ENCODE measurements at regions not wholly inside any gene's neighbourhood (a gene's known extent, or its start where the extent isn't known, plus 50 kb on each side); places are given as distances from the start of the nearest gene placed in this dataset.

GRCh38 chr4:144557404-144557803, 88.6 kb upstream of the HHIP start:
- no peak for ATAC-seq

GRCh38 chr4:144562019-144562705, 83.8 kb upstream of the HHIP start:
- H3K36me3 ChIP-seq (ENCODE audit: control insufficient read depth, insufficient read depth, low read length): no peaks in the 10 kb centered on the region
- intact Hi-C loops (cut with micrococcal nuclease; ENCODE audit: unreplicated experiment): no loop called here
- no peaks in the 10 kb centered on the region for H3K27me3 ChIP-seq (ENCODE audit: control insufficient read depth, insufficient read depth, low read length)
- H3K9me3 ChIP-seq (ENCODE audit: control insufficient read depth, insufficient read depth, low read depth, low read length): no peaks in the 10 kb centered on the region
- no peak for ATAC-seq
- no peak for DNase-seq (ENCODE audit: low read depth, low spot score)
- no peak overlapping the region for H3K27ac ChIP-seq (ENCODE audit: low read length)
- no peak overlapping the region for H3K4me3 ChIP-seq (ENCODE audit: low read depth in 2 of 2, low read length in 2 of 2)
- ChIA-PET POLR2A (no interaction called here), CTCF (no interaction called here)
- TF ChIP-seq REST (IDR thresholded peaks at IDR 0.05; ENCODE audit: insufficient read depth in 1 of 2, low read depth in 2 of 2, low read length in 1 of 2): no peak
- TF ChIP-seq CTCF (IDR thresholded peaks at IDR 0.05): no peak
- TF ChIP-seq TCF7L2 (IDR thresholded peaks at IDR 0.05; ENCODE audit: low read depth, low read length): no peak
- TF ChIP-seq POLR2AphosphoS5 (IDR thresholded peaks at IDR 0.05; ENCODE audit: low read depth, low read length): no peak
- TF ChIP-seq SIN3A (IDR thresholded peaks at IDR 0.05; ENCODE audit: borderline replicate concordance, insufficient read depth, low read depth, low read length): no peak
- in situ Hi-C loops (cut with HindIII; ENCODE audit: low pct_unique_long_range_greater_than_20kb, low sequenced_read_pairs): no loop called here
- no peaks in the 10 kb centered on the region for H3K4me1 ChIP-seq (ENCODE audit: control insufficient read depth, insufficient read depth, low read length)
- no TSS peak for BruUV-seq (replicated peaks)

More at GRCh38 chr4:144557404-144557803, 88.6 kb upstream of the HHIP start:
- no peaks in the 10 kb centered on the region for H3K4me1 ChIP-seq (ENCODE audit: control insufficient read depth, insufficient read depth, low read length)
- in situ Hi-C loops (cut with HindIII; ENCODE audit: low pct_unique_long_range_greater_than_20kb, low sequenced_read_pairs): no loop called here
- intact Hi-C loops (cut with micrococcal nuclease; ENCODE audit: unreplicated experiment): no loop called here
- DNase-seq (ENCODE audit: low read depth, low spot score): no peak
- POLR2A ChIA-PET: no interaction called here
- no peaks in the 10 kb centered on the region for H3K9me3 ChIP-seq (ENCODE audit: control insufficient read depth, insufficient read depth, low read depth, low read length)
- H3K36me3 ChIP-seq (ENCODE audit: control insufficient read depth, insufficient read depth, low read length): no peaks in the 10 kb centered on the region
- no peaks in the 10 kb centered on the region for H3K27me3 ChIP-seq (ENCODE audit: control insufficient read depth, insufficient read depth, low read length)
- no peak overlapping the region for H3K4me3 ChIP-seq (ENCODE audit: low read depth in 2 of 2, low read length in 2 of 2)
- no peak for TF ChIP-seq SIN3A (IDR thresholded peaks at IDR 0.05; ENCODE audit: borderline replicate concordance, insufficient read depth, low read depth, low read length)
- H3K27ac ChIP-seq (ENCODE audit: low read length): no peak overlapping the region
- BruUV-seq (replicated peaks): no TSS peak
- CTCF ChIA-PET: no interaction called here

- Histone ChIP-seq H3K36me3 (ENCODE audit: control insufficient read depth, insufficient read depth, low read length) (no peaks in the 10 kb centered on the region), H3K4me3 (ENCODE audit: low read depth in 2 of 2, low read length in 2 of 2) (no peak overlapping the region), H3K27me3 (ENCODE audit: control insufficient read depth, insufficient read depth, low read length) (no peaks in the 10 kb centered on the region), H3K4me1 (ENCODE audit: control insufficient read depth, insufficient read depth, low read length) (no peaks in the 10 kb centered on the region), H3K9me3 (ENCODE audit: control insufficient read depth, insufficient read depth, low read depth, low read length) (no peaks in the 10 kb centered on the region), H3K27ac (ENCODE audit: low read length) (no peak overlapping the region)
- ATAC-seq (no peak), DNase-seq (ENCODE audit: low read depth, low spot score) (no peak)
- in situ Hi-C loops (cut with HindIII; ENCODE audit: low pct_unique_long_range_greater_than_20kb, low sequenced_read_pairs) (no loop called here), intact Hi-C loops (cut with micrococcal nuclease; ENCODE audit: unreplicated experiment) (no loop called here)
- BruUV-seq (replicated peaks): no TSS peak
- CTCF ChIA-PET: no interaction called here
- POLR2A ChIA-PET: no interaction called here
- TF ChIP-seq SIN3A (IDR thresholded peaks at IDR 0.05; ENCODE audit: borderline replicate concordance, insufficient read depth, low read depth, low read length): no peak
Measured at GRCh38 chr4:144564358-144564757, 81.6 kb upstream of the HHIP start.
